HG02943 (cell line): ENCODE measurements at regions not wholly inside any gene's neighbourhood (a gene's known extent, or its start where the extent isn't known, plus 50 kb on each side); places are given as distances from the start of the nearest gene placed in this dataset.
"Not testable (repeated sequence)": the region's sequence is repeated elsewhere in the genome, so short reads cannot be mapped to it uniquely, and the experiment has no call there.

Source experiments
- ATAC-seq: cut with Tn5 transposase; IDR thresholded peaks from one replicate; pipeline ENCODE4 v1.9.1; 2021; ENCODE audit warnings: mild to moderate bottlenecking, low read depth, moderate library complexity; ENCODE audit not compliant: unreplicated experiment

DNA sequence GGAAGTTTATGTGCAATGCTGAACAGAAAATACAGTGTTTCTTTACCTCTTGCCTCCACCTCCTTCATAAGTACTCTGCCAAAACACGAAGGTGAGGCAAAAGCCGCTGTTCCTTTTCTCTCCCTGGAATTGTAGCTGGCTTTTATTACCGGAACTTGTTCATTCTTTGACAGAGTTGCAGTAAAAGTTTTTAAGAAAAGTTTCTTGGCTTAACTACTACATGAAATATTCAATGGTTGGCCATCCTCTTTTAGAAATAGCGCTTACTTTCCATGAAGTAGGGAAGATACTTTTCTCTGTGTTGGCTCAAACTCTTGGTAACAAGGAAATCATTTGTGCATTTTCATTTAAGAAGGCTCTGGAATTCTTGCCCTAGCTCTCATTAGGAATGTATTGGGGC lies 950.7 kb upstream of the FANCL start:
- no peak for ATAC-seq

DNA sequence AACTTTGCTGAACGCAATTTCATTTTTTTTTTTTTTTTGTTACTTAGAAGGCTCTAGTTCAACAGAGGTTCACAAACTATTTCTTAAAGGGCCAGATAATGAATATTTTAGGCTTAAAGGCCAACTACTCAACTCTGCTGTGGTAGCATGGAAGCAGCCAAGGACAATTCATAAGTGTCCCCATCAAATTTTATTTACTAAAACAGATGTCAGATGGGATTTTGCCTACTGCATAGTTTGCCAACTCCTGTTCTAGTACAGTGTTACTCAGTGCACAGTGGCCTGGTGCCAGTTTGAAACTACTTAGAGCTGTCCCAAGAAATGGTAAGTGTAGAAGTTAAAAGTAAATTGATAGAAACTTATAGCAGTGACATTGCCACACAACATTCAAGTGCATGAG lies 949.4 kb upstream of the FANCL start:
- ATAC-seq, result no peak

DNA sequence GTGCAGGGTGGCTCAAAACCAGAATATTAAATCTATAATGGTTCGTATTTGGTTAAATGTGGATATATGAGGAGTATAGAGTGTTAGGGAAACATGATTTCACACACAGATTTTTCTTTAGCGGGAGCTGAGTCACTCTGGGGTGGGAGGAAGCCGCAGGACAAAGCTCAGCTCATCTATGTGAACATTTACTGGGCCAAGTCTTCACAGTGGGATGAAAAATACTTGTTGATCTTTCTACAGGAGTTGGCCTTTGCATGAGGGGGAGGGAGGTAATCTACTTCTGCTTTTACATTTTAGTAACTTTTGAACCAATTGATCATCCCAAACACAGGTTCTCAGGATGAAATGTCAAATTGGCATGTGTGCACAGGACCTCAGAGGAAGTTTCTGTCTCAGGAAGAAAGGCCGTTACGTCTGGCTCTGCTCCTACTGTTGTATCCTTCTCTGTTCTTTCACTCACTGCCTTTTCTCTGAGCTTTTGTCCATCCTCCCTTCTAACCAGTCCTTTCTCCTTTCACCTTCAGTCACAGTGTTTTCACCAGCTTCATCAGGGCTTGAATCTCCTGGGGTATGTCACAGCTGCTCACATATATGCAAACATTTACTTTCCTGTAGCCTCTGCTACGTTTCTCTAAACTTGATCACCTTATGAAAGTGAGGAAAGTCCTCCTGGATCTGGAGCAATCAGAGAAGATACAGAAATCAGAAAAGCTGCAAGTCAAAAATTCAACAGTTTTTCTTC lies 943.3 kb upstream of the FANCL start:
- no peak for ATAC-seq

DNA sequence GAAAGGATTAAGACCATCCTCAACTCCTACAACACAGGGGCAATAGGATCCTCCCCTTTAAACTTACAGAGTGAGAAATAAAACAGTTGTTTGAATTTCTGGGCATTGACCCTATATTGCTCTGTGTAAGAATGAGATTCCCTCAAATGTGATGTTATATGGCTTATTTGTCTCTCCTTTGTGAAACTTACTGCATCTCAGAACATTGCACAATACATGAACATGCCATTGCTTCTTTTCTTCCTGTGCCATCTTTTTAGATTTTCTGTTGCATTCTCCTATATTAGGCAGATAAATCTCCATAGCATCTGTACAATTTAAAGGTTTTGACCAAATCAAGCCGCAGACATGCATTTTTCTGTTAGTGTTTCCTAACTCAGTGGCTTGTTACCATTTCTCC lies 941.9 kb upstream of the FANCL start:
- ATAC-seq, result no peak

DNA sequence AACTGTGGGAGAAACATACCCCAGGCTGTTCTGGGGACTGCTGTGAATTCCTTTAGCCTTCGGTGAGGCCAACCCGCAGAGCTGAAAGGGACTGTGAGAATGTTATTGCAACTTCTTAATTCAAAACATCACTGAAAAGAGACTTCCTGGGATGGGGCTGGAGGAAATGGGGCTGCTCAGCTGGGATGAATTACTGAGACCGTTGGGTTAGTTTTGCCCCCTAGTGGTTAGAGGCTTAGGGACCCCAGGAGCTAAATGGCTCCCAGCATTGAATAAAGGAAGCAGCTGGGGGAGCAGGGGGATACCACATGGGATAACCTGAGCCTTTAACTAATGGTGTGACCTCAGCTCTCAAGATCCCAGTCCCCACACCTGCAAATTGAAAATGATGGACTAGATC lies 941.1 kb upstream of the FANCL start:
- no peak for ATAC-seq

DNA sequence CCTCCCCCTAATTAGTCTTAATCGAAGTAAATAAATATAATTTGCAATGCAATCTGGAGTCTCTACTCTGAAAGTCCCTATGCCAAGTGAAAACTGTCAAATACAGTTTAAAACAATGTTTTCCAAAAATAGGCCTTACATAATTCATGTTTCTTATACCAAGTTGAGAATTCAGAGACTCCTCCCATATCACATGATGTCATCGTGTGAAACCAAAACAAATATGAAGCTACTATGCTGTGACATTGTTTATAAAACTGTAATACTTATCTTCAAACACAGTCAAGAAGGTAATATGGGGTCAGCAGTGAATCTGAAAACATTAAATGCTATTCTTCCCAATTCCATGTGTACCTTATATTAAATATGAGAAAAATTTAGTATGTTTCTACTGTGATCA lies 940.2 kb upstream of the FANCL start:
- no peak for ATAC-seq

DNA sequence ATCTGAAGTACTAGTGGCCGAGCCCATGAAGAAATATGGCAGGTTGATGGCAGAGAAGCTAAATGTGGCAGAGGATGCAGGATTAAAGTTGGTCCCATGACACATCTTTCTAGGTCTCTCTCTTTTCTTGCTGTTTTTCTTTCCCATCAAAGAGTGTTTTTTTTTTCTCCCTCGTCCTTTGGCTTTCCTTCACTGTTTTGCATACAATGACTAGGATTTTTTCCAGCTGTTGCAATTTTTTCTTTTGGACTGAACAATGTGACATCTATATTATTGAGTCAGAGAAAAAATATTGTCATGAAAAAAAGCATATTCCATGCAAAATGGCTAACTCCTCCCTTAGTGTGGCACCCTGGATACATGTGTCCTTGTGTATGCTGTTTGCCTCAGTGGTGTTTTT lies 939.5 kb upstream of the FANCL start:
- no peak for ATAC-seq

DNA sequence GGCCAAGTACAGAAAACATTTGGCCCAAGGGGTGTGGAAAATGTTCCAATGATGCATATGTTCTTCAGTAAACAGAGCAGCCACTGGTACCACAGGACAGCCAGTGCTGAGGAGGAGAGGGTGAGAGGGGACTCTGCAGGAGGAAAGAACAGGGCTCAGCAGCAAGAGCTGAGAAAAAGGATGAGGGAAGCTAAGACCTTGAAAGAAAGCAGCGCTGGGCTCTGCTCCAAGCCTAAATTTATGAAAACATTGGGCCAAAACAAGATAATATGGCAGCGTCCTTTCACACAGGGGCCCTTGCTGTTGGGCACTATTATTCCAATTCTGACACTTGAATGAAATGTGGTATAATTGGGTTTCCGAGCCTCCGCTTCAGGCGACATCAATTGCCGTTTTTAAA lies 939.0 kb upstream of the FANCL start:
- no peak for ATAC-seq

DNA sequence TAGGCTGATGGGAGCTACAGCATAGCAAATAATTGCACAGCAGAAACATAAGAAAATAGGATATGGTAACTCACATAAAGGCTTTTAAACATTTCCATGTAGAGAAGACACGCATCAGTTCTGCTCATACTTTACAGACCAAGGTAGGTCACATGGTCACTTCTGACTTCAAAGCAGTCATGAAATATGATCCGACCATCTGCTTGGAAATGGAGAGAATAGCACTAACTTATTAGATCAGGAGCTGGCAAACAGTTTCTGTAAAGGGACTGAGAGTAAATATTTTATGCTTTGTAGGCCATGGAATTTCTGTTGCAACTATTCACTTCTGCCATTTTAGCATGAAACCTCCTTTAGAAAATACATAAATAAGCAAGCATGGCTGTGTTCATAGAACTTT lies 936.6 kb upstream of the FANCL start:
- no peak for ATAC-seq

DNA sequence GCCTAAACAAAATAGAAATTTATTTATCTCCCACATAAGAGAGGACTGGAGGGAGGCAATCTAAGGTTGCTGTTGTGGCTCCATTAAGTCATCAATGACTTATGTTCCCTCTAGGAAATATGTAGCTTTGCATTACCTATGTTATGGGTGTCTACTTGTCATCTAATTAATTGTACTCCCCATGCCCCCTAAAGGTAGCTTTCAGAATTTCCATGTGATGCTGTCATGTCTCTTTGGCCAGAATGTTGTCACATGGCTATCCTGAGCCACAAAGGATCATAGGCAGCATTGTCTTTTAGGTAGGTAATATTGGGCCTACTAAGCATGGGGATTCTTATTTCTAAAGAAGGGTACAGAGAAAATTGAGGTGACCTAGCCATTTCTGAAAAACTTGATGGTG lies 935.6 kb upstream of the FANCL start:
- no peak for ATAC-seq

DNA sequence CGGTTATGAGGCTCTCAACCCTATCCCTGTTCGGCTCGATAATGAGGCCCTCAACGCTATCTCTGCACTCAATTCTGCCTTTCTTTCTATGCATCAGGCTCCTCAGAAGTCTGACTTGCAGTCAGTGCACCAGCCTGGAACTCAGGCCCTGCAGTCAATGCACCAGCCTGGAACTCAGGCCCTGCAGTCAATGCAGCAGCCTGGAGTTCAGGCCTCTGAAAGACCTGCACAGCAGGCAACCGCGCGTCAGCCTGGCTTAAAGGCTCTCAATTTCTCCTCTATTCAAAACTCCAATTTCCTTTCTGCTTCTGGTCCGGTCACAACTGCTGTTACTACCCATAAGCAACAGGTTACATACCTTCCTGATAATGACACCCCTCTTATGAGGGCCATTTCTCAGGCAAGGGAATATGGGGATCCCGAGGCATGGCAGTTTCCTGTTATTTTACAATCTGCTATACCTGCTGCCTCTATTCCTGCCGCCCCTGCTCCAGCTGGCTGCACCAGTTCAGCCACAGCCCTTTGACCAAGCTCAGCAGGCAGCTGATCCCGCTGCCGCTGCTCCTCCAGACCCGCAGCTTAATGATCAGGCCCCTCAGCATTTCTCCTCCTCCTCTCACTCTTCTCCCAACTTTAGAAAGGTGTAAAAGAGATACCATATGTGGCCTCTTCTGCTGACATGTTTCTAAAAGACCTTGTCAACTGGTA lies 933.6 kb upstream of the FANCL start:
- ATAC-seq, result no peak

DNA sequence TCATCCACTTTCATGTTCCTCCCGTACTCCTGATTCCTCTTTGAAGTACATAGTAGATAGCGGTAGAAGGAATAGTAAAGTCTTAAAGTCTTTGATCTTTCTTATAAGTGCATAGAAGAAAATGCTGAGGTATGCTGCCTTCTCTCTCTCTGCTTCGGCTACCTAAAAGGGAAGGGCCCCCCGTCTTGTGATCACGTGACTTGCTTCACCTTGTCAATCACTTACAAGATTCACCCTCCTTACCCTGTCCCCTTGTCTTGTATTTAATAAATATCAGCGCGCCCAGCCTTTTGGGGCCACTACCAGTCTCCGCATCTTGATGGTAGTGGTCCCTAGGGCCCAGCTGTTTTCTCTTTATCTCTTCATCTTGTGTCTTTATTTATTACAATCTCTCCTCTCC lies 932.2 kb upstream of the FANCL start:
- no peak for ATAC-seq

DNA sequence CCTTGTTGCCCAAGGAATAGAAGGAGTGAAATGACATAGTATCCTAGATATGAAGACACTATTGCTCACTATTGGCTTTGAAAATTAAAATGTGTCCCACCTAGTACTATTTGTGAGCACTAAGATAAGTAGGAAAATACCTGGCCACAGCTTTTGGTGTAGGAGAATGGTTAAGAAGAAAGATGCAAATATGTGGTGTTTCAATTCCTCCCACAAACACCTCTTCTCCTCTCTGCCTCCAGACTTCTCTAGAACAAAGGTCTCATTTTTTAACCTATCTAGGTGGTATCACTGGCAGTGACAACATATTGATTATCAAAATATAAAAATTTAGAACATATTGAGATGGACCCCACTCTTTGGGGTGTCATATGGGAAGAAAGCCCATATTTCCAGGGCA lies 929.9 kb upstream of the FANCL start:
- ATAC-seq, result no peak

DNA sequence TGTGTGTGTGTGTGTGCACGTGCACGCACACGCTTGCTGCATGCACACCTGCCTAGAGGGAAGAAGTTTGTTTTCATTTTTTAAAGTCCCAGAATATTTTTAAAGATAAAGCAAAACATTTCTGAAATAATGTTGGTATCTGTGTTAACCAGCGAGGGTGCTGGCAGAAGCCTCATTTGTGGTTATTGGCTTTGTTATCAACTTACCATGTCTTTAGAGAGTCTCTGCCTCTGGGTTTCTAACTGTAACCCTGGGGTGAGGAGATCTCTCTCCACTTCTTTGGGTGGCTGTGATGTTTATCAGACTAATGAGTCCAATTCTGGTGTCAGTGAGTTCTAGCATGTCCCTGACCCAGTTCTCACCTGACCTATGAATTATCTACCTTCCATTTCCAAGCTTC lies 927.6 kb upstream of the FANCL start:
- no peak for ATAC-seq

DNA sequence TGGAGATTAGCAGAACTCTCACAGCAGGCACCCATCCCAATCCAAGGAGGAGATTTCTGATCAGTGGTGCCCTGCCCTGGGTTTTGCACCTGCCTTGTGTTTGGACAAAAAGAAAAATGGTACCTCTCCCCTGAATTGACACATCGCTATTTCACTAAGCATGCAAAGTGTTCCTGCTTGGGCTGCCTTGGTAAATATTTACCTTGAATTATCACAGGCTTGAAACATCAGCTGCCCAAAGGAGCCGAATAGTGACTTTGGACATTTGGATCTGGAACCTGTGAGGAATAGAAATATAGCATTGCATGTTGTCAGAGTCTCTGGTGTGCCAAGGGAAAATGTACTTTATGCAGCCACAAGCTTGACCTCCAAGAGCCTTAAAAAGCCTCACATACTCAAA lies 926.4 kb upstream of the FANCL start:
- no peak for ATAC-seq

DNA sequence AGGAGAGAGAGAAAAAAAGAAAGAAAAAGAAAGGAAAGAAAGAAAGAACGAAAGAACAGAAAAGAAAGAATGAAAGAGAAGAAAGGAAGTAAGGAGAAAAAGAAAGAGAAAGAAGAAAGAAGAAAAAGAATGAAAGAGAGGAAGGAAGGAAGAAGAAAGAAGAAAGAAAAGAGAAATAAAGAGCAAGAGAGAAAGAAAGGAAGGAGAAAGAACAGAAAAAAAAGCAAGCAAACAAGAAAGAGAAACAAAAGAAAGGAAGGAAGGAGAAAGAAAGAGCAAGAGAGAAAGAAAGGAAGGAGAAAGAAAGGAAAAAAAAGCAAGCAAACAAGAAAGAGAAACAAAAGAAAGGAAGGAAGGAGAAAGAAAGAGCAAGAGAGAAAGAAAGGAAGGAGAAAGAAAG lies 916.8 kb upstream of the FANCL start:
- ATAC-seq, result not testable (repeated sequence)

DNA sequence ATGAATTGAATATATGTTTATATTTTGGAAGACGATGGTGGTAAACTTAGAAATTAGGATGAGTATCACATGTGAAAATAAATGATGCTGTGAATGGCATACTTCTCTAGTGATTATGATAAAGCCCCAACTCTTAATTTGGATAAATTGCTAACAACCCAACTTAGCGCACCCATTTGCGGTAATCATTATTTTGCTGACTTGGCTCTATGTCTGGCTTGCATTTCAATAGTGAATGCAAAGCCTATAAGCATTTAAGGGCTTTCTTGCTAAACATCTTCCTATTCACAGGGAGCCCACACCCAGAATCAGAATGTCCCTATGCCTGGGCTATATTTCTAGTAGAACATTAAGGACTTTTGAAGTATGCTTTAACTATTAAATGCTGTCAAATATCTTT lies 910.7 kb upstream of the FANCL start:
- ATAC-seq, result no peak

DNA sequence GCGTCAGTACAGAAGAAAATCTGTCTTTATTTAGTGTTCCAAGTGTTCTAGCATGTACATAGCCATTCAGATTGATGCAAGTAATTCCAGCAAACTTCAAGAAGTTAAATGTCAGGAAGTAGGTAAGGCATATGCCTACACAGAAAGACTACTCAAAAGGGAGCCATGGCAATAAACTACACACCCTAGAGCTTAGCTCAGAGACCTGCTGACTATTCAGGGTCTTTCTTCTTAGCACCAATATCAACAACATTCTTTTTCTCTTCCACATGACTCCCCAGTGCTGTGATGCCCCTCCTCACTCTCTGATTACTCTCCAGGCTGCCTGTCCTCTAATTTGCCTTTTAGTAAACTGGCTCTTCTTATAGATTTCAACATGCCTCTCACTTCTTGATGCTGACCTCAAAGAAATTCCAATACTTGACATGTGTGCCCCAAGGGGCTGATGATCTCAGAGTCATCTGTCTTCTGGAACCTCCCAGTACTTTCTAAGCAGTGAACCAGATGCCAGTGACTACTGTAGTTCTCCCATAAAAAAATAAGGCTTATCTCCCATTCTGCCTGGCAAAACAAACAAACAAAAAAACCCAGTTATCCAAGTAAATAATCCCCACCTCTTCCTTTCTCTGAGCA lies 909.2 kb upstream of the FANCL start:
- no peak for ATAC-seq

DNA sequence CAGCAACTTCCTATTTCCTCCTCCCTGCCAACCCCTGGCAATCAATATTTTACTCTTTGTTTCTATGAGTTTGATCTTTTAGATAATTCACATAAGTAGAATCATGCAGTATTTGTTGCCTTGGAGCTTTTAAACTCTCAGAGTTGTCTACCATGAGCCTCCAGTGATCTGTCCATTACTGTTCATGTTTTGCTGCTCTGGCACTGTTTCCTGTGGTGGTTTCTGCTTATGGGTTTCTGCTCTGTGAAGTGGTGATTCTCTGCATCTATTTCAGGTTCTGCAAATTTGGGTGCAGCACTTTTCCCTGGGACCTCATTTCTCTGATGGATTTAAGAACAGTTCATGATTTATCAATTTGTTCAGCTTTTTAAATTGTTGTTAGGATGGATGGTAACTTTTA lies 908.1 kb upstream of the FANCL start:
- no peak for ATAC-seq

DNA sequence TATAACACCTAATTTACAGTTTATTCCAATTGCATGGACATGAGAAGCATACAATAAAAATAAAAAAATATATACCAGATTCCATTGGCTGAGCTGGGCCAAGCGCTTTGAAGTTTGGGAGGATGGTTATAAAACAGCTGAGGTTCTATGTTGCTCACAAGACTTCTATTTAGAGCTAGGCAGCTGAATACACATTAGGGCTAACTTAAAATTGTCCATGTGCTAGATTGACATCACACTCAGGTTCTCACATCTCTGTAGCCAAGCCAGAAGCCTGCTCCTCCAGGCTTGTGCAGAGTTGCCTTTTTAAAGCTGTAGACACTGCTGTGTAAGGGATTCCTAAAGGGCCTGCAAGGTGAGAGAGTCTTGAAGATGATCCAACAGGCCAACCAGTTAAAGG lies 871.1 kb upstream of the FANCL start:
- ATAC-seq, result no peak

DNA sequence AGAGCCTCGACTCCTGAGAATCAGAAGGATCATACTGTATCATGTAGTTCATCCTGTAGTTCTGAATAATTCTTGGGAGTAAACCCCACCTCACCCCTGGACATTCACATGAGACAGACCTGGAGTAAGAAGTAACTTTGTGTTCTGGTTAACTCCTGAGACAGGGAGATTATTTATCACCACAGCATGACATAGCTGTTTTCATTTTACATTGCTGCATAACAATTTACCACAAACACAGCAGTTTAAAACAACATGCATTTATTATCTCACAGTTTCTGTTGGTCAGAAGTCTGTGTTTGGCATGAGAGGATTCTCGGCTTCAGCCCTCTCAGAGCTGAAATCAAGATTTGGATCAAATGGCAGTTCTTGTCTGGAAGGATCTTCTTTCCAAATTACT lies 855.8 kb upstream of the FANCL start:
- ATAC-seq, result no peak

DNA sequence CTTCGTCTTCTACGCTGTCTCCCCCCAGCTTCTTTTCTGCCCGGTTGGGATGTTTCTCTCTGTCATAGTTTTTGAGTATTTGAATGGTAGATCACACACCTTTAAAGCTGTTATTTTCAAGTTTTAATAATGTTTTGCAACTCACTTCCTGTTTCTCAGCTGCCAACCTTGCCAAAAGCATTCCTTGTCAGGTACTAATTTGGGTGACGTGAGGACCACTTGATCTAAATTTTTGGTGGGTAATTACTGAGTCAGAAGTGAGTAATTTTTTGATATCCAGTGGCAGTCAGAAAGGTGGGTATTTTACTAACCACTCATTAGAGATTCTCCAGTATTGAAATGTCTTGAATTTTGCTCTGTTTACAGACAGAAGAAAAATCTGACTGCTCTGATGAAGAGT lies 852.4 kb upstream of the FANCL start:
- ATAC-seq, result no peak
